ENCODE measurements at regions not wholly inside any gene's neighbourhood (a gene's known extent, or its start where the extent isn't known, plus 50 kb on each side); places are given as distances from the start of the nearest gene placed in this dataset.
"Not testable (repeated sequence)": the region's sequence is repeated elsewhere in the genome, so short reads cannot be mapped to it uniquely, and the experiment has no call there.

DNA sequence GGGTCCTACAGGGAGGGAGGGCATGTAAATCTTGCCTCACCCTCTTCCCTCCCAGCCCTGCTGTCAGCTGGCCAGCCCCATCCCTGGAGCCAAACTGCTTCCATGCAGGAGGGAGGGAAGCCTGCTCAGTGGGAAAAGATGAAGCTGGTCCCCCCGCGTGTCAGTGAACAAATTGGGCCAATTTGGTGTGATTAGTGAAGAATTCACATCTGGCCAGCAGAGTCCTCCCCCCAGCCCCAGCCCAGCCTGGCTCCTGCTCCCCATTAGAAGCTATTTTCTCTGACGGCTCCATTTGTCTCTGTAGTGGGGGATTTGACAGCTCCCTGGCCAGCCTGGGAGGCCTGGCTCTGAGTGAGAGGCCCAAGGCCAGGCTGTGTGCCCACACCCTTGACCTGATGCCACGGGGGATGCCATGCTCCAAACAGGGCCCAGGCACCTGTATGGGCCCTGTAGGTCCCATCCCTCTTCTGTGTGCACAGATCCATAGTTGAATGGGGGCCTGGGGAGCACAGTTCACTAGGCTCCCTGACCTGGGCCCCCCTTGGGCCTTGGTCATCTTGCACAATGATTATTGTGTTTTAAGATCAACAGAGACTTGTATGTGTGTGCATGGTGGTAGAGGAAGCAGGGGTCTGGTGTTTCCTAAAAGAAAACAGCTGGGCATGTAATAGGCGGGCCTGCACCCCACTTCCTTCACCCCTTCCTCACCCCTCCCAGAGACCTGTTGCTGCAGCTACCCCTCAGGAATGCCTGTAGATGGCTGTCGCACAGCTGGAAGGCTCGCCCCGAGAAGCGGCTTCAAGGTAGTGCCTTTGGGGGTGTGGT, 50.7 kb upstream of the TAC4 start:
- no peaks in the 10 kb centered on the region for H3K36me3 Mint-ChIP-seq (ENCODE audit: low read depth)
- DNase-seq: no peak
- no peak overlapping the region for H3K4me3 Mint-ChIP-seq
- H3K27ac Mint-ChIP-seq: no peak overlapping the region
- CTCF ChIA-PET: interaction anchor here (1.6 kb wide), 1 partner anchor 98 kb away, joined by 7 read pairs; no protein-coding TSS in a partner anchor
- H3K9me3 Mint-ChIP-seq: no peaks in the 10 kb centered on the region
- POLR2A ChIA-PET: no interaction called here
- H3K4me1 Mint-ChIP-seq: no peaks in the 10 kb centered on the region
- peaks cover 51% of the 10 kb centered on the region for H3K27me3 Mint-ChIP-seq

GRCh38 chr17:49899191-49899485, 51.3 kb upstream of the TAC4 start:
- peaks cover 54% of the 10 kb centered on the region for H3K27me3 Mint-ChIP-seq
- H3K9me3 Mint-ChIP-seq: no peaks in the 10 kb centered on the region
- CTCF ChIA-PET: interaction anchor here (1.6 kb wide), 1 partner anchor 98 kb away, joined by 7 read pairs; no protein-coding TSS in a partner anchor
- H3K4me3 Mint-ChIP-seq: no peak overlapping the region
- POLR2A ChIA-PET: no interaction called here
- no peak for DNase-seq
- no peaks in the 10 kb centered on the region for H3K4me1 Mint-ChIP-seq
- no peaks in the 10 kb centered on the region for H3K36me3 Mint-ChIP-seq (ENCODE audit: low read depth)
- no peak overlapping the region for H3K27ac Mint-ChIP-seq

GRCh38 chr17:49899588-49899987, 51.7 kb upstream of the TAC4 start:
- Mint-ChIP-seq H3K27me3 (peaks cover 56% of the 10 kb centered on the region), H3K4me1 (no peaks in the 10 kb centered on the region), H3K9me3 (no peaks in the 10 kb centered on the region), H3K4me3 (no peak overlapping the region), H3K36me3 (ENCODE audit: low read depth) (no peaks in the 10 kb centered on the region), H3K27ac (no peak overlapping the region)
- ChIA-PET POLR2A (no interaction called here), CTCF (interaction anchor here (1.6 kb wide), 1 partner anchor 97 kb away, joined by 7 read pairs; no protein-coding TSS in a partner anchor)
- no peak for DNase-seq

- DNase-seq; H3K36me3 Mint-ChIP-seq (ENCODE audit: low read depth); H3K4me3 Mint-ChIP-seq; H3K27ac Mint-ChIP-seq; POLR2A ChIA-PET; H3K9me3 Mint-ChIP-seq; H3K4me1 Mint-ChIP-seq: not testable (repeated sequence)
- H3K27me3 Mint-ChIP-seq: peaks cover 61% of the 10 kb centered on the region
- CTCF ChIA-PET: interaction anchor here (1.0 to 1.2 kb wide), 2 partner anchors 9 to 97 kb away, joined by 3 to 4 read pairs; no protein-coding TSS in a partner anchor
These were observed 52.9 kb upstream of the TAC4 start for GRCh38 chr17:49900801-49901200.

DNA sequence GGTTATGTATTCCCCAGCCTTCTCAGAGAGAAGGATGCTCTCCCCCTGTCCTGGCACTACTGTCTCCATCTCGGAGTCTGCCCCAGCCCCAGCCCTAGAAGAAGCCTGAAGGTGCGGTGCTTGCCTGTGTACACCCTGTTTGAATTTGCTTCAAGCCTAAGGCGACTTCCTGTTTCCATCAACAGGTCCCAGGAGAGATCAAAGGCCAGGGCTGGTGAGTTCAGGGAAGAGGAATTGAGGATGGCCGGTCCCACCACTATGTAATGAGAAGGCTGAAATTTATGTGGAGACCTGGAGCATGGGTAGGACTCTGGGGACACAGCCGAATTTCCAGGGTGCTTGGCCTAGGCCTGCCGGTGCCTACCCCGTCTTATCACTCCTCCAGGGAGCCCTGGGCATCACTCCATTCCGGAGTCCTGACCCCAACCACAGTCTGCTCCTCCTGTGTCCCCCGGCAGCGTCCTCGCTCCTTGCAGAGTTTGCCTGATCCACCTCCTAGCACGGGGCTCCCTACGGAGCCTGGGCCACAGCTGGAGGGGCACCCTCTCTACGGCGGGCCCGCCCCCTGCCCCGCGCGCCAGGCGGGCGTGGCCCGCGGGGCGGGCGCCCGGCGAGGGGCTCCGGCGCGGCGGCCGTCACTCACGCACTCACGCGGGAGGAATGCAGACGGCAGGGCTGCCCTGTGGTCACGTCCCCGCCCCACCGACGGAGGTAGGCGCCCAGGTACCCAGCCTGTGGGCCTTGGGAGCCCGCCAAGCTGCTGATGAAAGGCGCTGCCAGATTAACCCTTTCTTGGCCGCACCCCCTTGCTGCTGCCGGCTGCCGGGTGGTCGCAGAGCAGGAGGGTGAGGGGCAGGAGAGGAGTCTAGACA, 53.8 kb upstream of the TAC4 start:
- H3K4me3 Mint-ChIP-seq: no peak overlapping the region
- H3K9me3 Mint-ChIP-seq: no peaks in the 10 kb centered on the region
- POLR2A ChIA-PET: no interaction called here
- H3K27me3 Mint-ChIP-seq: peaks cover 66% of the 10 kb centered on the region
- no peaks in the 10 kb centered on the region for H3K4me1 Mint-ChIP-seq
- H3K36me3 Mint-ChIP-seq (ENCODE audit: low read depth): no peaks in the 10 kb centered on the region
- CTCF ChIA-PET: interaction anchor here (1.0 to 1.2 kb wide), 2 partner anchors 9 to 96 kb away, joined by 3 to 4 read pairs; no protein-coding TSS in a partner anchor
- no peak for DNase-seq
- H3K27ac Mint-ChIP-seq: no peak overlapping the region

DNA sequence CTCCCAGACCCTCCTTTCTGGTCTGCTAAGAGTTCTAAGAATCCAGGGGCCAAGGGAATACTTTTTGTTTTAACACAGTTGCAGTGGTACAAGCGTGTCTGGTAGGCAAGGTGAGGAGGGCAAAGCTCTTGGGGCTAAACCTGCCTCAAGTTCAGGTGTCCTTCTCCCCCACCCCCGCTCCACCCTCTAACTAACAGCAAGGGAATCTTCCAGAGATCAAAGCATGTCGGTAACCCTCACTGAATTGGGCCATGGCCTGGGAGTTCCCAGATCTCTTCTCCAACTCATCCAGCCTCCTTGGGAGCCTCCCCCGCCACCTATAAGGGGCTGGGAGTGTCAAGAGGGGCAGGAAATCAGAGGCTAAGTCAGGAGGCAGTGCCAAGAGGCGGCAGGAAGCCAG, 55.7 kb upstream of the TAC4 start:
- Mint-ChIP-seq H3K4me1 (no peaks in the 10 kb centered on the region), H3K4me3 (no peak overlapping the region), H3K27ac (no peak overlapping the region), H3K36me3 (ENCODE audit: low read depth) (no peaks in the 10 kb centered on the region), H3K9me3 (no peaks in the 10 kb centered on the region), H3K27me3 (peaks cover 73% of the 10 kb centered on the region)
- POLR2A ChIA-PET: no interaction called here
- DNase-seq: no peak
- CTCF ChIA-PET: no interaction called here

DNA sequence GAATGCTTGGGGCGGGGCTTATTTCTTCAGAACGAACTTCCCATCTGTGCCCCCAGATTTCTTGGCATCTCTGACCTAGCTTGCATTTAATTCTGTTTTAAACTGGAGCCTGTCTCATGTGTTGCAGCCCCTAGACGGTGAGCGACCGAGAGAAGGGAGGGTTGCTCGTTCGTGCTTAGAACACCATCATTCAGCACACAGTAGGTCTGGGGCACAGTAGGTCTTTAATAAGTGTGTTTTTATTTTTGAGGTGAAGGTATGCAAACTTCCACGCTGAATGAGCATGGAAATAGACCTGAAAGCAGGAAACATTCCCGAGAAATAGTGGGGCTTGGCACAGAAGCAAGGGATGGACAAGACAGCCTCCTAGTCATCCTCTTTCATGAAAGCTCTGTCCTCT, 57.0 kb upstream of the TAC4 start:
- H3K4me3 Mint-ChIP-seq: no peak overlapping the region
- peaks cover 2% of the 10 kb centered on the region for H3K4me1 Mint-ChIP-seq

DNA sequence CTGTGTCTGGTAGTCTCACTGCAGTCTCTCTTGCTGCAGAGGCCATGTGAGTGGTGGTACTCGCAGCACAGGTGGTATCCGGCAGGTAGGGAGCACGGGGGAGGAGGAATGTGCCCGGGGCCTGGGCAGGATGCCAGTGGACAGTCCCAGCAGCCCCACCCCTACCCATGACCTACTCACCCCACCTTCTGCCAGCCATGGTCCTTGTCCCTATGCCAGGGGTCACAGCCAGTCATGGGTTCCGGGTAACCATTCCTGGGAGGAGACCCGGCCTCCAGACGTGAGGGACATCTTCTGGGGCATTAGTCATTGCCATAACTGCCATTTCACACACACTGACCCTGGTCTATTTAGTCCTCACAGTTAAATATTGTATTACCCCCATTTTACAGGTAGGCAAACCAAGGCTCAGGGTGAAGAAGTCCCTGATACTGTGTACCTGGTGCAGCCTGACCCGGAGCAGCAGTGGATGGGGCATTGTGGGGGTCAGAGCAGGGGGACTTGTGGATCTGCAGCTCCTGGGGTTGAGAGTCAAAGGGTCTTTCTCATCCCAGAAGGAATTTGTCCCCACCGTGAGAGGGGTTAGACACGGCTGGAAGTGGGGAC, 58.8 kb upstream of the TAC4 start:
- Mint-ChIP-seq H3K4me3 (no peak overlapping the region), H3K27ac (no peak overlapping the region), H3K27me3 (peaks cover 78% of the 10 kb centered on the region), H3K4me1 (peaks cover 6% of the 10 kb centered on the region), H3K9me3 (no peaks in the 10 kb centered on the region), H3K36me3 (ENCODE audit: low read depth) (no peaks in the 10 kb centered on the region)
- DNase-seq: no peak
- ChIA-PET CTCF (no interaction called here), POLR2A (no interaction called here)

More for the DNA sequence above, 57.0 kb upstream of the TAC4 start:
- H3K27me3 Mint-ChIP-seq: peaks cover 81% of the 10 kb centered on the region
- CTCF ChIA-PET: interaction anchor here (1.2 kb wide), 1 partner anchor 496 kb away, joined by 6 read pairs; no protein-coding TSS in a partner anchor
- POLR2A ChIA-PET: no interaction called here
- no peaks in the 10 kb centered on the region for H3K36me3 Mint-ChIP-seq (ENCODE audit: low read depth)
- H3K9me3 Mint-ChIP-seq: no peaks in the 10 kb centered on the region
- no peak overlapping the region for H3K27ac Mint-ChIP-seq
- no peak for DNase-seq

- Mint-ChIP-seq H3K27me3 (peaks cover 79% of the 10 kb centered on the region), H3K4me3 (no peak overlapping the region), H3K4me1 (peaks cover 6% of the 10 kb centered on the region), H3K36me3 (ENCODE audit: low read depth) (no peaks in the 10 kb centered on the region), H3K9me3 (no peaks in the 10 kb centered on the region), H3K27ac (no peak overlapping the region)
- no peak for DNase-seq
- POLR2A ChIA-PET: no interaction called here
- CTCF ChIA-PET: no interaction called here
These were observed 59.4 kb upstream of the TAC4 start for GRCh38 chr17:49907279-49907678.

- H3K4me3 Mint-ChIP-seq: no peak overlapping the region
- H3K9me3 Mint-ChIP-seq: no peaks in the 10 kb centered on the region
- no peaks in the 10 kb centered on the region for H3K36me3 Mint-ChIP-seq (ENCODE audit: low read depth)
- ChIA-PET CTCF (interaction anchor here (3.3 kb wide), 1 partner anchor 88 kb away, joined by 17 read pairs; no protein-coding TSS in a partner anchor), POLR2A (interaction anchor here (0.7 kb wide), 1 partner anchor 19 kb away, joined by 3 read pairs; no protein-coding TSS in a partner anchor)
- H3K27ac Mint-ChIP-seq: no peak overlapping the region
- peaks cover 6% of the 10 kb centered on the region for H3K4me1 Mint-ChIP-seq
- peaks cover 73% of the 10 kb centered on the region for H3K27me3 Mint-ChIP-seq
- DNase-seq: no peak
These were observed 59.9 kb upstream of the DLX4 start for GRCh38 chr17:49908782-49909714.

GRCh38 chr17:49910094-49910857, 58.7 kb upstream of the DLX4 start:
- no peak overlapping the region for H3K4me3 Mint-ChIP-seq
- H3K36me3 Mint-ChIP-seq (ENCODE audit: low read depth): no peaks in the 10 kb centered on the region
- H3K4me1 Mint-ChIP-seq: peaks cover 6% of the 10 kb centered on the region
- H3K27me3 Mint-ChIP-seq: peaks cover 69% of the 10 kb centered on the region
- H3K9me3 Mint-ChIP-seq: no peaks in the 10 kb centered on the region
- CTCF ChIA-PET: interaction anchor here (1.2 to 3.3 kb wide), 2 partner anchors 9 to 87 kb away, joined by 4 to 17 read pairs; no protein-coding TSS in a partner anchor
- no peak for DNase-seq
- H3K27ac Mint-ChIP-seq: no peak overlapping the region
- POLR2A ChIA-PET: interaction anchor here (0.7 kb wide), 1 partner anchor 20 kb away, joined by 3 read pairs; no protein-coding TSS in a partner anchor

DNA sequence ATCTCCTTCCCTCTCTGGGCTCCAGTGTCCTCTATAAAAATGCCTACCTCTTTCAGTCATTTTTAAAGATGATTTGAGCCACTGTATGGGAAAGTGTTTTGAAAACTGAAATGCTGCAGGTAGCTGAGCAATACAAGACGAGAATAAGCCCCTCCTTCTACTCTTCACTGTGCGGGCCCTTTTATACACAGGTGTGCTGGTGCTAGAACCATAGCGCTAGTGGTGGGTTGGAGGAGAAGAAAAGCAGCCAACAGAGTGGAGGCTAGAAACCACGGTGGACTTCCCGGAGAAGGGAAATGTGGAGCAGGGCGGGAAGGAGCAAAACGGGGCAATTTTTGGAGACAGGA, 58.2 kb upstream of the DLX4 start:
- Mint-ChIP-seq H3K27ac (no peak overlapping the region), H3K27me3 (peaks cover 68% of the 10 kb centered on the region), H3K9me3 (no peaks in the 10 kb centered on the region), H3K36me3 (ENCODE audit: low read depth) (no peaks in the 10 kb centered on the region), H3K4me1 (peaks cover 6% of the 10 kb centered on the region), H3K4me3 (no peak overlapping the region)
- DNase-seq: no peak
- CTCF ChIA-PET: interaction anchor here (1.2 to 3.3 kb wide), 2 partner anchors 10 to 86 kb away, joined by 4 to 17 read pairs; no protein-coding TSS in a partner anchor
- POLR2A ChIA-PET: no interaction called here

All from activated CD4-positive, alpha-beta memory T cell treated with anti-CD3 and anti-CD28 coated beads, Interleukin-2, amount 10 ng/mL, durations not matched to agents 7 days and 5 days (primary cell).